ENCODE measurements at regions not wholly inside any gene's neighbourhood (a gene's known extent, or its start where the extent isn't known, plus 50 kb on each side); places are given as distances from the start of the nearest gene placed in this dataset.

- intact Hi-C loops (cut with micrococcal nuclease): no loop called here
- Histone ChIP-seq H3K4me3 (no peak overlapping the region), H3K27ac (replicated peaks) (no peak overlapping the region), H3K36me3 (no peaks in the 10 kb centered on the region), H3K4me1 (no peaks in the 10 kb centered on the region), H3K27me3 (ENCODE audit: low read depth) (no peaks in the 10 kb centered on the region), H3K9me3 (replicated peaks) (no peaks in the 10 kb centered on the region)
- peak; percentile 31 for TF ChIP-seq CTCF (IDR thresholded peaks at IDR 0.05; ENCODE audit: borderline replicate concordance)
- DNase-seq: no peak
Measured at GRCh38 chr2:225797394-225797793, 397.9 kb downstream of the NYAP2 start.

DNA sequence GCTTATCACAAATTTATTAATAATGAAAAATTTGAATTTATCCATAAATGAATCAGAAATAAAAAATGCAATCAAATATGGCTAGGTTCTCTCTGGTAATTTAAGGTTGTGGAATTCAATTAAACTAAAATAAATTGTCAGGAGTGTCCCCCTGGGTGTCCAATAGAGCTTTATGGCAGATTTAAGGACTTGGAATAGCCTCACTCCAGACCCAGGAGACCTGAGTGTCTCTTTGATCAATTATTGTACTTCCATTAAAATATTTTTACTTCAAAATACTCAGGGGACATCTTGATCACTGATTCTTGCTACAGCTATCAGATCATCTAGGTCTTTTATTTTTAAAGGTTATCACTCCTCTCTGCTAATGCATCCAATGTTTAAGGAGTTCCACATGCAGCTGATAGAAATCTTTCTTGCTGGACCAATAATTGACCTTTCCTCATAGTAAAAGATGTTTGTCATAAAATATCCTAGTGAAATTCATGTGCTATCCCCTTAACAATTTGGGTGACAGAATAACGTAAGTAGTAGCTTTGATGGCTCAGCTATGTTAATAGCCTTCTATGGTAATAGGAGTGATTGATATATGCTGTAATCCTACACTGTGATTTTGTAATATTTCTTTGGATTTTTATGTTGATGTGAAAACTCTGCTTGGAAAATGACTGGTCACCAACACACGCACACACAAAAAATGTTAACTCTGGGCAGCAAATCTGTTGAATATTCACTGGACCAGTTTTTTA is 395.3 kb downstream of the NYAP2 start:
- DNase-seq: no peak
- no peak for TF ChIP-seq CTCF (IDR thresholded peaks at IDR 0.05; ENCODE audit: borderline replicate concordance)
- no peaks in the 10 kb centered on the region for H3K27me3 ChIP-seq (ENCODE audit: low read depth)
- no peaks in the 10 kb centered on the region for H3K36me3 ChIP-seq
- H3K27ac ChIP-seq (replicated peaks): no peak overlapping the region
- intact Hi-C loops (cut with micrococcal nuclease): no loop called here
- H3K4me3 ChIP-seq: no peak overlapping the region
- H3K4me1 ChIP-seq: no peaks in the 10 kb centered on the region
- H3K9me3 ChIP-seq (replicated peaks): no peaks in the 10 kb centered on the region

DNA sequence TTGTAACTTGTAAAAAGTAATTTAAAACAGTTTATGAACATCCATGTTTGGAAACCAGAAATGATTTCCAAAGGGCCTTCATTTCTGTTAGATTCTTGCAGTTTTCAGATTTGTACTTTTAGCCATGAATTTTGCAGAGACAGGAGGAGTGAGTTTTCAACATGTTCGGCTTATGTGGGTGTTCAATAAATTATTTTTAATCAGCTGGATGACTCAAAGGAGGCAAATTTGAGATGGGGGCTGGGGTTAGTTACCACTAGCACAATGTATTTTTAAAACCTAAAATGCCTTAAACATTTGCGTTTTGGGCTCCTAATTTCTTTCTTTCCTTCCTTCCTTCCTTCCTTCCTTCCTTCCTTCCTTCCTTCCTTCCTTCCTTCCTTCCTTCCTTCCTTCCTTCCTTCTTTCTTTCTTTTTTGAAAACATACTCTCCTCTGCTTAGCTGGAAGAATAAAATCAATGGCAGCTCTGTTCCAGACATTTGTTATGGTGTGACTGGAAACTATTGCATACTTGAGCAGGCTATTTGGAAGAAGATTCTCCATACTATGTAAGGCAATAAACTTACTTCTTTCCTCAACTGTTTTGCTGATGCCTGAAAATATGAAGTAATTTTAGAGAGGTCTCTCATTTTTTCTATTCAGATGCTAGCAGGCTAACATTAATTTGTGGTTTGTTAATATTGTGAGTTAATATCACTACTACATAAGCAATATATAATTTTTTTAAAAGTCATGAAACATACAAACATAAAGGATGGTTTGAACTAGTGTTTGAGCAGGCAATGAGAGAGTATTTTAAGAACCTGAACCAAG is 394.4 kb downstream of the NYAP2 start:
- Histone ChIP-seq H3K36me3 (no peaks in the 10 kb centered on the region), H3K27me3 (ENCODE audit: low read depth) (no peaks in the 10 kb centered on the region), H3K4me1 (no peaks in the 10 kb centered on the region), H3K4me3 (no peak overlapping the region), H3K9me3 (replicated peaks) (no peaks in the 10 kb centered on the region), H3K27ac (replicated peaks) (no peak overlapping the region)
- intact Hi-C loops (cut with micrococcal nuclease): no loop called here
- no peak for TF ChIP-seq CTCF (IDR thresholded peaks at IDR 0.05; ENCODE audit: borderline replicate concordance)
- no peak for DNase-seq

DNA sequence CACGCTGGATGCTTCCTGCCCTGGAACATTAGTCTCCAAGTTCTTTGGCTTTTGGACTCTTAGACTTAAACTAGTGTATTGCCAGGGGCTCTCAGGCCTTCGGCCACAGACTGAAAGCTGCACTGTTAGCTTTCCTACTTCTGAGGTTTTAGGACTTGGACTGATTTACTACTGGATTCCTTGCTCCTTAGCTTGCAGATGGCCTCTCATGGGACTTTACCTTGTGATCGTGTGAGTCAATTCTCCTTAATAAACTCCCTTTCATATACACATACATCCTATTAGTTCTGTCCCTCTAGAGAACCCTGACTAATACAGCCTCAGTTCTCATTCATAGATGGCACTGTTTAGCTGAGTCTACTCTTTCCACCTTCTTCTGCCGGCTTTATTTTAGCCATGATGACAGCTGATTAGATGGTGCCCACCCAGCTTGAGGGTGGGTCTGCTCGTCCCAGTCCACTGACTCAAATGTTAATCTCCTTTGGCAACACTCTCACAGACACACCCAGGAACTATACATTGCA is 389.1 kb downstream of the NYAP2 start:
- H3K36me3 ChIP-seq: no peaks in the 10 kb centered on the region
- H3K4me3 ChIP-seq: no peak overlapping the region
- intact Hi-C loops (cut with micrococcal nuclease): no loop called here
- no peak overlapping the region for H3K27ac ChIP-seq (replicated peaks)
- no peak for TF ChIP-seq CTCF (IDR thresholded peaks at IDR 0.05; ENCODE audit: borderline replicate concordance)
- H3K27me3 ChIP-seq (ENCODE audit: low read depth): no peaks in the 10 kb centered on the region
- no peak for DNase-seq
- H3K9me3 ChIP-seq (replicated peaks): no peaks in the 10 kb centered on the region
- H3K4me1 ChIP-seq: no peaks in the 10 kb centered on the region

- no peak overlapping the region for H3K27ac ChIP-seq (replicated peaks)
- H3K27me3 ChIP-seq (ENCODE audit: low read depth): no peaks in the 10 kb centered on the region
- intact Hi-C loops (cut with micrococcal nuclease): no loop called here
- H3K4me1 ChIP-seq: no peaks in the 10 kb centered on the region
- H3K4me3 ChIP-seq: no peak overlapping the region
- no peaks in the 10 kb centered on the region for H3K36me3 ChIP-seq
- no peaks in the 10 kb centered on the region for H3K9me3 ChIP-seq (replicated peaks)
- DNase-seq: no peak
- no peak for TF ChIP-seq CTCF (IDR thresholded peaks at IDR 0.05; ENCODE audit: borderline replicate concordance)
Measured at GRCh38 chr2:225787497-225787896, 388.0 kb downstream of the NYAP2 start.

All from left ventricle myocardium inferior (tissue), 1 donor.